ENCODE measurements at regions not wholly inside any gene's neighbourhood (a gene's known extent, or its start where the extent isn't known, plus 50 kb on each side); places are given as distances from the start of the nearest gene placed in this dataset.
A peak's percentile ranks its signal among the peaks of the same experiment; 100 is the strongest.

DNA sequence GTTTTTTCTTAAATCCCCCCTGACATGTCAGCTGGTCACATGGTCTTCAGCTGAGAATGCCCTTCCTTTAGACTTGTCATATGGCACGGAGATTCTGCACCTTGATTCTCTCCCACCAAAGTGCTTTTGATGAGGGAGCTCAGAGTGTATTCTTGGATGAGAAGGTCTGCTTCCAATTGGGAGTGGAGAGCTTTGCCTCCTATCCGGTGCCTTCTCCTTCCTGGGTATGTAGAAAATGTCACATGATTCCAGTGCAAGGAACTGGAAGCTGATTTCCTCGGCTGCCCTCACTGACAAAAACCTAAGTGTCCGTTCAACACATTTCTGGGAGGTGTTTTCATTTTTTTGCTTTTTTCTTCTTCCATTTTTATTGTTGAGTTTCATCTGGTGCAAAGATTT is 197.2 kb downstream of the TFAP2C start:
- no peak overlapping the region for H3K4me3 ChIP-seq (ENCODE audit: low read length)
- H3K4me1 ChIP-seq (ENCODE audit: insufficient read depth, low read length), result peaks cover 21% of the 10 kb centered on the region
- H3K36me3 ChIP-seq (ENCODE audit: insufficient read depth, low read length), result no peaks in the 10 kb centered on the region
- 92% methylated on average over 4 of the region's 4 CpGs for WGBS
- H3K9ac ChIP-seq (ENCODE audit: low read depth, low read length), result no peak overlapping the region
- no peaks in the 10 kb centered on the region for H3K27me3 ChIP-seq (ENCODE audit: insufficient read depth, low read length)
- no peaks in the 10 kb centered on the region for H3K9me3 ChIP-seq (ENCODE audit: insufficient read depth, low read depth, low read length)
- no peak overlapping the region for H3K27ac ChIP-seq (ENCODE audit: low read depth, low read length)

DNA sequence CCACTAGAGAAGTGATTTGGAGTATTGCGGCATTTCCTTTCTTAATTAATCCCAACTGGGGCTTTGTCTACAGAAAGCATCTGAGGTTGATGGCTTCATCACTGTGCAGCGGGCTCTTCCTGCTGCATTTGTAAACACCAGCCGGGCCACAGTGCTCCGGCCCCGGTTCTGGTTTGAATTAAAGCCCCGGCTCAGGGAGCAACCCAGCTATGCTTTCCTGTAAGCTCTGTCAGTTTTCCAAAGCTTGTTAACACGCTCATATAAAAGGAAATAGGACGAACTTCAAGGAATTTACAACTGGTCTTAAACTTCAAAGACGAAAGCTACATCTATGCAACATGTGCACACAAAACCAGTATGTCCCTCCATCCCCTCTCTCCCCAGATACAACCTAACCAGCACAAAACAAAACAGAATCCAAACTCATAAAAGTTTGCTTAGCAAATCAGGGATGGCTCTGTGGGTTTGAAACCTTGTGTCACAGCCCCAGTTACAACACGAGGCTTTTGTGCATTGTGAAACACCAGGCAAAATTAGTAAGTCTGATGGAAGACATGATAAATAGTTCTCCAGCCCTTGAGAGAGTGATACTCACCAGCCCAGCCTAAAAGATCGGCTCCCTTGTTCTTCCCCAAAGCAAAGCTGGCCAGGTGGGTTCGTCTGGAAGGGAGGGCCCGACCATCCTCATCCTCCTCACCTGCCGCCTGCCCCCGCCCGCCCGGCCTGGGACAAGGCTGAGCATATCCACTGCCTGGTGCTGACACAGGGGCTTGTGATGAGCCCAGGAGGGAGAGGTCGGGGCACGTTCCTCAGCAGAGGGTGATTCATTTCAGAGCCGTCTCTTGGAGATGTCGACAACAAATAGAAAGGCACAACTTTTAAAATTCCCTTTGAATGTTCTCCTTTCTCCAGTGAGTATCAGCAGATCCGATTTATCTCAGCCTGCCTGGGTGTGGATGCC is 197.9 kb downstream of the TFAP2C start:
- Histone ChIP-seq H3K36me3 (ENCODE audit: insufficient read depth, low read length) (no peaks in the 10 kb centered on the region), H3K9me3 (ENCODE audit: insufficient read depth, low read depth, low read length) (no peaks in the 10 kb centered on the region), H3K27ac (ENCODE audit: low read depth, low read length) (no peak overlapping the region), H3K27me3 (ENCODE audit: insufficient read depth, low read length) (no peaks in the 10 kb centered on the region), H3K9ac (ENCODE audit: low read depth, low read length) (no peak overlapping the region), H3K4me3 (ENCODE audit: low read length) (no peak overlapping the region), H3K4me1 (ENCODE audit: insufficient read depth, low read length) (peaks cover 22% of the 10 kb centered on the region)
- WGBS, result 85% methylated on average over 22 of the region's 22 CpGs

- H3K9me3 ChIP-seq (ENCODE audit: insufficient read depth, low read depth, low read length), result no peaks in the 10 kb centered on the region
- 88% methylated on average over 14 of the region's 14 CpGs for WGBS
- no peak overlapping the region for H3K27ac ChIP-seq (ENCODE audit: low read depth, low read length)
- no peak overlapping the region for H3K9ac ChIP-seq (ENCODE audit: low read depth, low read length)
- H3K36me3 ChIP-seq (ENCODE audit: insufficient read depth, low read length), result no peaks in the 10 kb centered on the region
- H3K27me3 ChIP-seq (ENCODE audit: insufficient read depth, low read length), result no peaks in the 10 kb centered on the region
- peaks cover 22% of the 10 kb centered on the region for H3K4me1 ChIP-seq (ENCODE audit: insufficient read depth, low read length)
- no peak overlapping the region for H3K4me3 ChIP-seq (ENCODE audit: low read length)
These were observed 198.7 kb downstream of the TFAP2C start for GRCh38 chr20:56827763-56828162.

DNA sequence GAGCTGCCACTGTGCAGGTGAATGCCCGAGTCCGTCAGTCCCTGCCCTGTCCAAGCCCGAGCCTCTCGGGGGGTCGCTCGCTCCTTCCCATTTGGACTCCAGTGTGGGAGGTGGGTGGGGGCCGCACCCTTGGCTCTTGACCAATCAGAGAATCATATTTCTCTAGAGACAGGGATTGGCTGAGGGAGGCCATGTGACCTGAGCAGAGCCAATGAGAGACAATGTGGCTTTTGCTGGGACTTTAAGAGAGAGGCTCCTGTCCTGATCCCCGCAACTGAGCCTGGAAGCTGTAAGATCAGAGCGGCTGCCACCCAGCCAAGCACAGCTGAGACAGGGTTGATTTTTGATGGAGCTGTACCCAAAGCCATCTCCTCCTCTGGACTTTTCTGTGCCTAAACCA is 199.3 kb downstream of the TFAP2C start:
- Histone ChIP-seq H3K36me3 (ENCODE audit: insufficient read depth, low read length) (no peaks in the 10 kb centered on the region), H3K9me3 (ENCODE audit: insufficient read depth, low read depth, low read length) (no peaks in the 10 kb centered on the region), H3K4me3 (ENCODE audit: low read length) (no peak overlapping the region), H3K4me1 (ENCODE audit: insufficient read depth, low read length) (peaks cover 22% of the 10 kb centered on the region), H3K27ac (ENCODE audit: low read depth, low read length) (no peak overlapping the region), H3K9ac (ENCODE audit: low read depth, low read length) (no peak overlapping the region), H3K27me3 (ENCODE audit: insufficient read depth, low read length) (no peaks in the 10 kb centered on the region)
- WGBS, result 97% methylated on average over 9 of the region's 9 CpGs

DNA sequence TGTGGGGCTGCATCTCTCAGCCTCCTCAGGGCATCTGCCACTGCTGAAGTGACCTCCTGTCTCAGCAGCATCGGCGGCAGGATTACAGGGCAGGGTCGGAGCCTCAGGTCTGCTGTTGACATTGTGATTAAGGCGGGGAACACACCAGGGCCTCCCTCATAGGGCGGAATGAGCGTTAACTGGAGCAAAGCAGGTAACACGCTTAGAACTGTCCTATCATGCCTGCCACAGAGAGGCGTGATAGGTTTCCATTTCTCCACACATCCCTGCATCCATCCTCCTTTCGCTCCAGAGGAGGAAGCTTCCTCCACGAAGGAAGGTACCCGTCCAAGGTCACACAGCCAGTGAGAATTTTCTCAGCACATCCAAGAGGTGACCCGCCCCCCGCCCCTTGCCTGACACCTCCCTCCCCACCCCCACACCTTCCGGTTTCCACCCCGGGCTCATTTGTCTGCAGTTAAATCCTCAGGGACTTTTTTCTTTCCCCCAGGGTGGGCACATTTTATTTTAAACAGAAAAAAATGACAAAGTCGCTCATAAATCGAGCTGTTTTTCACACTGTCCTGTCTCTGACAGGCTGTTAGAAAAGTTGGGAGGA is 200.8 kb downstream of the TFAP2C start:
- Histone ChIP-seq H3K4me3 (ENCODE audit: low read length) (peak overlapping the region; percentile 26), H3K36me3 (ENCODE audit: insufficient read depth, low read length) (no peaks in the 10 kb centered on the region), H3K9me3 (ENCODE audit: insufficient read depth, low read depth, low read length) (no peaks in the 10 kb centered on the region), H3K27ac (ENCODE audit: low read depth, low read length) (peak overlapping the region; percentile 46; the same call in 1 of the 2 replicates), H3K4me1 (ENCODE audit: insufficient read depth, low read length) (peaks cover 22% of the 10 kb centered on the region), H3K27me3 (ENCODE audit: insufficient read depth, low read length) (no peaks in the 10 kb centered on the region), H3K9ac (ENCODE audit: low read depth, low read length) (no peak overlapping the region)
- 11% methylated on average over 15 of the region's 17 CpGs for WGBS

DNA sequence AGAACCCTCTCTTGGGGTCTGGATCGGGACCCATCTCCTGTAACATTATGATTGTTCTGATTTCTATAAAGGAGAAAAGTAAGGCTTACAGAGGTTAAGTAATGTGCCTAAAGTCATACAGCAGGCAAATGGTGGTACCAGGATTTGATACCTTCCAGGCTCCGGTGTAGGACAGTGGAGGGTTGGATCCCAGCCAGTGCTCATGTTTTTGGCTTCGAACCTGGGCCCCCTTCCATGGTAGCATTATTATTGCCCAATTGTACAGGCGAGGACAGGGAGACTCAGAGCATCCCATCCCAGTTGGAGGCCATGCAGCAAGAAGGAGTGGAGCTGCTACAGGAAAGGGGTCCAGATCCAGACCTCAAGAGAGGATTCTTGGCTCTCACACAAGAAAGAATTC is 202.7 kb downstream of the TFAP2C start:
- H3K27ac ChIP-seq (ENCODE audit: low read depth, low read length), result no peak overlapping the region
- H3K36me3 ChIP-seq (ENCODE audit: insufficient read depth, low read length), result no peaks in the 10 kb centered on the region
- no peak overlapping the region for H3K4me3 ChIP-seq (ENCODE audit: low read length)
- no peaks in the 10 kb centered on the region for H3K9me3 ChIP-seq (ENCODE audit: insufficient read depth, low read depth, low read length)
- no peak overlapping the region for H3K9ac ChIP-seq (ENCODE audit: low read depth, low read length)
- H3K4me1 ChIP-seq (ENCODE audit: insufficient read depth, low read length), result peaks cover 18% of the 10 kb centered on the region
- WGBS, result 96% methylated on average over 4 of the region's 4 CpGs
- H3K27me3 ChIP-seq (ENCODE audit: insufficient read depth, low read length), result no peaks in the 10 kb centered on the region; the same call in 1 of the 2 replicates

GRCh38 chr20:56833427-56833826 is 204.3 kb downstream of the TFAP2C start:
- H3K27me3 ChIP-seq (ENCODE audit: insufficient read depth, low read length), result no peaks in the 10 kb centered on the region; the same call in 1 of the 2 replicates
- H3K27ac ChIP-seq (ENCODE audit: low read depth, low read length), result no peak overlapping the region
- H3K9me3 ChIP-seq (ENCODE audit: insufficient read depth, low read depth, low read length), result no peaks in the 10 kb centered on the region
- H3K9ac ChIP-seq (ENCODE audit: low read depth, low read length), result no peak overlapping the region
- H3K4me1 ChIP-seq (ENCODE audit: insufficient read depth, low read length), result peaks cover 13% of the 10 kb centered on the region
- no peak overlapping the region for H3K4me3 ChIP-seq (ENCODE audit: low read length)
- WGBS, result 87% methylated on average over 4 of the region's 5 CpGs
- no peaks in the 10 kb centered on the region for H3K36me3 ChIP-seq (ENCODE audit: insufficient read depth, low read length)

- no peaks in the 10 kb centered on the region; the same call in 1 of the 2 replicates for H3K27me3 ChIP-seq (ENCODE audit: insufficient read depth, low read length)
- 89% methylated on average over 4 of the region's 4 CpGs for WGBS
- H3K4me1 ChIP-seq (ENCODE audit: insufficient read depth, low read length), result 0 out of 2 replicates have a peak, but pooled peaks cover 3% of the 10 kb centered on the region
- no peaks in the 10 kb centered on the region for H3K36me3 ChIP-seq (ENCODE audit: insufficient read depth, low read length)
- H3K27ac ChIP-seq (ENCODE audit: low read depth, low read length), result no peak overlapping the region
- no peaks in the 10 kb centered on the region for H3K9me3 ChIP-seq (ENCODE audit: insufficient read depth, low read depth, low read length)
- H3K9ac ChIP-seq (ENCODE audit: low read depth, low read length), result no peak overlapping the region
- H3K4me3 ChIP-seq (ENCODE audit: low read length), result no peak overlapping the region
These were observed 206.9 kb downstream of the TFAP2C start for GRCh38 chr20:56835829-56836550.

GRCh38 chr20:56839222-56839621 is 210.1 kb downstream of the TFAP2C start:
- no peaks in the 10 kb centered on the region for H3K4me1 ChIP-seq (ENCODE audit: insufficient read depth, low read length)
- WGBS, result 94% methylated on average over 2 of the region's 2 CpGs
- H3K4me3 ChIP-seq (ENCODE audit: low read length), result no peak overlapping the region
- H3K9me3 ChIP-seq (ENCODE audit: insufficient read depth, low read depth, low read length), result no peaks in the 10 kb centered on the region
- H3K9ac ChIP-seq (ENCODE audit: low read depth, low read length), result no peak overlapping the region
- no peaks in the 10 kb centered on the region for H3K36me3 ChIP-seq (ENCODE audit: insufficient read depth, low read length)
- H3K27me3 ChIP-seq (ENCODE audit: insufficient read depth, low read length), result no peaks in the 10 kb centered on the region; the same call in 1 of the 2 replicates
- no peak overlapping the region for H3K27ac ChIP-seq (ENCODE audit: low read depth, low read length)

DNA sequence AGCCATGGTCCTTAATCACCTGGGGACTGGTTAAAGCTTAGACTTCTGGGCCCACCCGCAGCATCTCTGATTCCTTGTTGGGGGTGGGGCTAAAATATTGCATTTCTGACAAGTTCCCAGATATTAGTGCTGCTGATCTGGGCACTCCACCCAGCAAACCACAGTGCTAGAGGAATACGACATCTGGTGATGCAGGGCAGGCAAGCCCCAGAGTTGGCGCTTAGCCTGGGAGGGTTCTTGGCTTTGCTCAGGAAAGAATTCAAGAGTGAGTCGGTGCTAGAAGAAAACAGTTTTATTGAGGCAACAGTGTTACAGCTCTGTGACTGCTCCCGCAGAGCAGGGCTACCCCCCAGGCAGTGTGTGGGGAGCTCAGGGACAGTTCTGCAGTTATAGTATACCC is 210.7 kb downstream of the TFAP2C start:
- H3K27me3 ChIP-seq (ENCODE audit: insufficient read depth, low read length), result no peaks in the 10 kb centered on the region; the same call in 1 of the 2 replicates
- H3K4me3 ChIP-seq (ENCODE audit: low read length), result no peak overlapping the region
- WGBS, result 93% methylated on average over 5 of the region's 5 CpGs
- H3K9ac ChIP-seq (ENCODE audit: low read depth, low read length), result no peak overlapping the region
- H3K36me3 ChIP-seq (ENCODE audit: insufficient read depth, low read length), result no peaks in the 10 kb centered on the region
- H3K9me3 ChIP-seq (ENCODE audit: insufficient read depth, low read depth, low read length), result no peaks in the 10 kb centered on the region
- H3K4me1 ChIP-seq (ENCODE audit: insufficient read depth, low read length), result no peaks in the 10 kb centered on the region
- H3K27ac ChIP-seq (ENCODE audit: low read depth, low read length), result no peak overlapping the region
